Gastroesophageal sphincter (tissue), 3 donors: ENCODE measurements at regions not wholly inside any gene's neighbourhood (a gene's known extent, or its start where the extent isn't known, plus 50 kb on each side); places are given as distances from the start of the nearest gene placed in this dataset.

ENCODE experiments used
- EP300 ChIP-seq: sonication (generic); formaldehyde crosslinking; IDR thresholded peaks from one replicate; pipeline ENCODE4 v1.6.1; 2017; ENCODE audit warnings: antibody characterized with exemption, mild to moderate bottlenecking
- POLR2A ChIP-seq, 2 donors: fragments of 450-650 bp; IDR thresholded peaks; one replicate each; pipeline ENCODE4 v1.6.1; 2017; ENCODE audit warnings: antibody characterized with exemption in 2 of 2, mild to moderate bottlenecking in 2 of 2, moderate library complexity in 1 of 2
- POLR2AphosphoS5 ChIP-seq: sonication (generic); formaldehyde crosslinking; IDR thresholded peaks from one replicate; pipeline ENCODE4 v1.6.1; 2017; ENCODE audit warnings: antibody characterized with exemption
- TF ChIP-seq, protein P1 (sequence below), 4 experiments: fragments of 200-600 bp in 2 of 4; fragments of 450-650 bp in 2 of 4; sonication (generic) in 1 of 4; IDR thresholded peaks; one replicate each; pipeline ENCODE4 v1.5.1; 2017 to 2019; ENCODE audit warnings: antibody characterized with exemption in 4 of 4, mild to moderate bottlenecking in 2 of 4, moderate library complexity in 2 of 4

GRCh38 chr11:109769858-109770257 is 323.3 kb upstream of the ZC3H12C start:
- TF ChIP-seq, protein P1, sequence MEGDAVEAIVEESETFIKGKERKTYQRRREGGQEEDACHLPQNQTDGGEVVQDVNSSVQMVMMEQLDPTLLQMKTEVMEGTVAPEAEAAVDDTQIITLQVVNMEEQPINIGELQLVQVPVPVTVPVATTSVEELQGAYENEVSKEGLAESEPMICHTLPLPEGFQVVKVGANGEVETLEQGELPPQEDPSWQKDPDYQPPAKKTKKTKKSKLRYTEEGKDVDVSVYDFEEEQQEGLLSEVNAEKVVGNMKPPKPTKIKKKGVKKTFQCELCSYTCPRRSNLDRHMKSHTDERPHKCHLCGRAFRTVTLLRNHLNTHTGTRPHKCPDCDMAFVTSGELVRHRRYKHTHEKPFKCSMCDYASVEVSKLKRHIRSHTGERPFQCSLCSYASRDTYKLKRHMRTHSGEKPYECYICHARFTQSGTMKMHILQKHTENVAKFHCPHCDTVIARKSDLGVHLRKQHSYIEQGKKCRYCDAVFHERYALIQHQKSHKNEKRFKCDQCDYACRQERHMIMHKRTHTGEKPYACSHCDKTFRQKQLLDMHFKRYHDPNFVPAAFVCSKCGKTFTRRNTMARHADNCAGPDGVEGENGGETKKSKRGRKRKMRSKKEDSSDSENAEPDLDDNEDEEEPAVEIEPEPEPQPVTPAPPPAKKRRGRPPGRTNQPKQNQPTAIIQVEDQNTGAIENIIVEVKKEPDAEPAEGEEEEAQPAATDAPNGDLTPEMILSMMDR (IDR thresholded peaks at IDR 0.05): no peak
- TF ChIP-seq POLR2AphosphoS5: no peak
- TF ChIP-seq EP300: no peak
- TF ChIP-seq POLR2A (IDR thresholded peaks at IDR 0.05): no peak
